Endothelial cell of umbilical vein (primary cell): ENCODE measurements at regions not wholly inside any gene's neighbourhood (a gene's known extent, or its start where the extent isn't known, plus 50 kb on each side); places are given as distances from the start of the nearest gene placed in this dataset.

ENCODE experiments used
- BruUV-seq: library from RNA; stranded (reverse); fragments of 400-500 nt; replicated peaks from 2 replicates; lab custom pipeline; 2021; lab: Mats Ljungman, UMichigan
- CTCF ChIA-PET: fragments of 300-600, 350-600 bp; sonication (Branson Sonifier 250); formaldehyde crosslinking; loops from one replicate; lab custom pipeline; 2021; ENCODE audit warnings: antibody characterized with exemption, inconsistent platforms; lab: Charles Lee
- POLR2A ChIA-PET: fragments of 300-600, 350-600 bp; sonication (Branson Sonifier 250); formaldehyde crosslinking; loops from one replicate; lab custom pipeline; 2021; ENCODE audit warnings: antibody characterized with exemption, inconsistent platforms; lab: Charles Lee
- DNase-seq: peaks from one replicate; pipeline ENCODE4 v3.0.0-alpha.2; 2011; ENCODE audit warnings: low read depth, low spot score
- FAIRE-seq: peaks from 2 replicates; lab custom pipeline; 2011; peaks lifted over from hg19 to GRCh38; lab: Jason Lieb, UNC
- H2AFZ ChIP-seq: 2 replicates; pipeline ENCODE4 v1.6.0; 2012; ENCODE audit warnings: low read depth, low read length, control low read depth, inconsistent platforms
- H3K27ac ChIP-seq: 2 replicates; pipeline ENCODE4 v1.5.1; 2011; ENCODE audit warnings: low read depth, mild to moderate bottlenecking, control low read depth, low read length, moderate library complexity; ENCODE audit not compliant: insufficient read depth
- H3K27me3 ChIP-seq, 2 experiments: 2 replicates each; pipeline versions ENCODE4 v1.6.0 to v1.6.1; 2011; ENCODE audit warnings: low read length in 2 of 2, mixed read lengths in 1 of 2; ENCODE audit not compliant: control insufficient read depth in 2 of 2, insufficient read depth in 2 of 2
- H3K36me3 ChIP-seq, 2 experiments: 2 replicates in 1 of 2; 3 replicates in 1 of 2; pipeline ENCODE4 v1.5.1; 2011; ENCODE audit warnings: low read length in 2 of 2, mild to moderate bottlenecking in 1 of 2, moderate library complexity in 1 of 2; ENCODE audit not compliant: control insufficient read depth in 2 of 2, insufficient read depth in 2 of 2; ENCODE audit errors: extremely low read depth in 1 of 2
- H3K4me1 ChIP-seq: 3 replicates; pipeline ENCODE4 v1.5.1; 2011; ENCODE audit warnings: mild to moderate bottlenecking, low read length; ENCODE audit not compliant: control insufficient read depth, insufficient read depth; ENCODE audit errors: extremely low read depth
- H3K4me2 ChIP-seq: 2 replicates; pipeline ENCODE4 v1.6.1; 2011; ENCODE audit warnings: low read length, control low read depth, mixed read lengths; ENCODE audit not compliant: insufficient read depth
- H3K4me3 ChIP-seq, 3 experiments: fragments of 200-600 bp in 1 of 3; sonication (generic), shearing (Covaris generic) in 1 of 3; replicated peaks in 1 of 3; 2 replicates each; pipeline ENCODE4 v1.5.1; 2011 to 2016; ENCODE audit warnings: control low read depth in 3 of 3, low read length in 3 of 3, mild to moderate bottlenecking in 2 of 3, inconsistent platforms in 1 of 3, low read depth in 1 of 3, moderate library complexity in 1 of 3; ENCODE audit not compliant: insufficient read depth in 1 of 3
- H3K79me2 ChIP-seq: 2 replicates; pipeline ENCODE4 v1.6.0; 2012; ENCODE audit warnings: low read length, inconsistent platforms; ENCODE audit not compliant: control insufficient read depth, insufficient read depth
- H3K9ac ChIP-seq: replicated peaks from 2 replicates; pipeline ENCODE3; 2011; ENCODE audit warnings: low read length, control low read depth; ENCODE audit not compliant: insufficient read depth; ENCODE audit errors: extremely low read depth
- H3K9me1 ChIP-seq: replicated peaks from 3 replicates; pipeline ENCODE4 v1.6.0; 2011; ENCODE audit warnings: mild to moderate bottlenecking, low read length; ENCODE audit not compliant: control insufficient read depth, insufficient read depth; ENCODE audit errors: extremely low read depth
- H3K9me3 ChIP-seq: replicated peaks from 2 replicates; pipeline ENCODE4 v1.5.1; 2012; ENCODE audit warnings: low read length, inconsistent platforms; ENCODE audit not compliant: control insufficient read depth, insufficient read depth
- H4K20me1 ChIP-seq: replicated peaks from 2 replicates; pipeline ENCODE3; 2011; ENCODE audit warnings: mild to moderate bottlenecking, low read length; ENCODE audit not compliant: control insufficient read depth, insufficient read depth; ENCODE audit errors: extremely low read depth
- EZH2 ChIP-seq: IDR thresholded peaks from 2 replicates; pipeline ENCODE4 v1.6.1; 2012; ENCODE audit warnings: borderline replicate concordance, low read depth, mild to moderate bottlenecking, moderate library complexity, low read length, inconsistent platforms; ENCODE audit not compliant: severe bottlenecking
- FOS ChIP-seq: IDR thresholded peaks from 2 replicates; pipeline ENCODE4 v1.6.1; 2011; ENCODE audit warnings: mild to moderate bottlenecking, low read length, moderate library complexity, borderline replicate concordance; ENCODE audit not compliant: insufficient read depth
- GATA2 ChIP-seq: IDR thresholded peaks from 2 replicates; pipeline ENCODE4 v1.7.0; 2011; ENCODE audit warnings: low read depth, mild to moderate bottlenecking, moderate library complexity, mixed read lengths, low read length; ENCODE audit not compliant: insufficient read length, insufficient read depth
- JUN ChIP-seq: IDR thresholded peaks from 2 replicates; pipeline ENCODE4 v1.6.1; 2011; ENCODE audit warnings: borderline replicate concordance, low read depth; ENCODE audit not compliant: insufficient read length, insufficient read depth
- MYC ChIP-seq: IDR thresholded peaks from one replicate; pipeline ENCODE4 v1.6.1; 2011; ENCODE audit warnings: mild to moderate bottlenecking, low read depth, low read length
- POLR2A ChIP-seq: IDR thresholded peaks from 2 replicates; pipeline ENCODE4 v1.6.1; 2012; ENCODE audit warnings: low read depth, mild to moderate bottlenecking, control low read depth, low read length
- POLR2AphosphoS5 ChIP-seq: IDR thresholded peaks from 2 replicates; pipeline ENCODE4 v1.6.1; 2012; ENCODE audit warnings: low read depth, mild to moderate bottlenecking, control low read depth, low read length, moderate library complexity; ENCODE audit not compliant: insufficient read depth
- dilution Hi-C: fragments of 300-500 bp; cut with MboI; formaldehyde crosslinking; loops from one replicate; pipeline ENCODE4 v1.15.0; 2019; ENCODE audit warnings: low sequenced_read_pairs; ENCODE audit not compliant: extremely low pct_ligation_motif_present
- intact Hi-C: fragments of 100-400 bp; cut with micrococcal nuclease; formaldehyde crosslinking; loops from one replicate; pipeline ENCODE4 v1.10.0; 2022
- TF ChIP-seq, protein P1 (sequence below), 2 donors: IDR thresholded peaks; 1 replicate in 1 of 2; 2 replicates in 1 of 2; pipeline ENCODE4 v1.5.1; 2011; ENCODE audit warnings: low read length in 2 of 2, mild to moderate bottlenecking in 2 of 2, moderate library complexity in 2 of 2, control low read depth in 1 of 2, inconsistent platforms in 1 of 2, low read depth in 1 of 2; ENCODE audit not compliant: insufficient read depth in 1 of 2; ENCODE audit errors: extremely low read depth in 1 of 2
- TF ChIP-seq, protein P2 (sequence below): IDR thresholded peaks from 2 replicates; pipeline ENCODE4 v1.6.1; 2011; ENCODE audit not compliant: insufficient read depth, insufficient read length

- no peak overlapping the region for H3K4me2 ChIP-seq
- H4K20me1 ChIP-seq = no peaks in the 10 kb centered on the region
- H2AFZ ChIP-seq = no peak overlapping the region
- H3K9ac ChIP-seq = no peak overlapping the region
- no peaks in the 10 kb centered on the region for H3K36me3 ChIP-seq
- no peaks in the 10 kb centered on the region for H3K4me1 ChIP-seq
- no peaks in the 10 kb centered on the region for H3K9me3 ChIP-seq
- no peak for TF ChIP-seq FOS
- no peak for TF ChIP-seq MYC
- TF ChIP-seq, protein P1, sequence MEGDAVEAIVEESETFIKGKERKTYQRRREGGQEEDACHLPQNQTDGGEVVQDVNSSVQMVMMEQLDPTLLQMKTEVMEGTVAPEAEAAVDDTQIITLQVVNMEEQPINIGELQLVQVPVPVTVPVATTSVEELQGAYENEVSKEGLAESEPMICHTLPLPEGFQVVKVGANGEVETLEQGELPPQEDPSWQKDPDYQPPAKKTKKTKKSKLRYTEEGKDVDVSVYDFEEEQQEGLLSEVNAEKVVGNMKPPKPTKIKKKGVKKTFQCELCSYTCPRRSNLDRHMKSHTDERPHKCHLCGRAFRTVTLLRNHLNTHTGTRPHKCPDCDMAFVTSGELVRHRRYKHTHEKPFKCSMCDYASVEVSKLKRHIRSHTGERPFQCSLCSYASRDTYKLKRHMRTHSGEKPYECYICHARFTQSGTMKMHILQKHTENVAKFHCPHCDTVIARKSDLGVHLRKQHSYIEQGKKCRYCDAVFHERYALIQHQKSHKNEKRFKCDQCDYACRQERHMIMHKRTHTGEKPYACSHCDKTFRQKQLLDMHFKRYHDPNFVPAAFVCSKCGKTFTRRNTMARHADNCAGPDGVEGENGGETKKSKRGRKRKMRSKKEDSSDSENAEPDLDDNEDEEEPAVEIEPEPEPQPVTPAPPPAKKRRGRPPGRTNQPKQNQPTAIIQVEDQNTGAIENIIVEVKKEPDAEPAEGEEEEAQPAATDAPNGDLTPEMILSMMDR (IDR thresholded peaks at IDR 0.05; ENCODE audit: extremely low read depth in 1 of 2, insufficient read depth in 1 of 2, low read depth in 1 of 2, low read length in 2 of 2) = no peak
- TF ChIP-seq, protein P2, sequence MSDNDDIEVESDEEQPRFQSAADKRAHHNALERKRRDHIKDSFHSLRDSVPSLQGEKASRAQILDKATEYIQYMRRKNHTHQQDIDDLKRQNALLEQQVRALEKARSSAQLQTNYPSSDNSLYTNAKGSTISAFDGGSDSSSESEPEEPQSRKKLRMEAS = no peak
- TF ChIP-seq POLR2A = no peak
- TF ChIP-seq JUN = no peak
- no peak for TF ChIP-seq POLR2AphosphoS5
- TF ChIP-seq EZH2 = no peak
- TF ChIP-seq GATA2 = no peak
- H3K79me2 ChIP-seq = no peaks in the 10 kb centered on the region
- ChIA-PET CTCF (no interaction called here), POLR2A (no interaction called here)
- DNase-seq (no peak), FAIRE-seq (no peak)
- no peak overlapping the region for H3K27ac ChIP-seq
- no peak overlapping the region for H3K4me3 ChIP-seq
- H3K9me1 ChIP-seq = no peaks in the 10 kb centered on the region
- dilution Hi-C loops (no loop called here), intact Hi-C loops (no loop called here)
- no peaks in the 10 kb centered on the region for H3K27me3 ChIP-seq
- no TSS peak for BruUV-seq
Measured at GRCh38 chr3:73708956-73709355, 84.2 kb upstream of the PDZRN3 start.
